ENCODE measurements at regions not wholly inside any gene's neighbourhood (a gene's known extent, or its start where the extent isn't known, plus 50 kb on each side); places are given as distances from the start of the nearest gene placed in this dataset.
A peak's percentile ranks its signal among the peaks of the same experiment; 100 is the strongest.

DNA sequence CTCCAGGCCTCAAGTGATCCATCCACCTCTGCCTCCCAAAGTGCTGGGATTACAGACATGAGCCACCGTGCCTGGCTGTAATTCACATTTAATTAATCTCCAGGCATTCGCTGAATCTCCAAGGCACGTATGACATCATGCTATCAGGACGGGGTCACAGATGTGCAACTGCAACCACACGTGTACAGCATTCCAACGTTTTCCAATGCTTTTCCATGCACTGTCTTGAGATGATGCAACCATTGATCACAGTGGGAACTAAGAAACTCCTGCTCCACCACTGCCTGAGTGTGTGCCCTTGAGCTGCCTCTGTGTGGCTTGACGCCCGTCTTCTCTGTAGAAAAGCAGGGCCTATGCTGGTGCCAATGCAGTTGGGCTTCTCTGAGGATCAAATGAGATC, 119.8 kb upstream of the LYZL2 start:
- H3K4me3 ChIP-seq (ENCODE audit: control insufficient read depth, low read depth, low read length) = no peak overlapping the region
- peak; percentile 41 for DNase-seq (ENCODE audit: low read depth)
- TF ChIP-seq, protein P1, sequence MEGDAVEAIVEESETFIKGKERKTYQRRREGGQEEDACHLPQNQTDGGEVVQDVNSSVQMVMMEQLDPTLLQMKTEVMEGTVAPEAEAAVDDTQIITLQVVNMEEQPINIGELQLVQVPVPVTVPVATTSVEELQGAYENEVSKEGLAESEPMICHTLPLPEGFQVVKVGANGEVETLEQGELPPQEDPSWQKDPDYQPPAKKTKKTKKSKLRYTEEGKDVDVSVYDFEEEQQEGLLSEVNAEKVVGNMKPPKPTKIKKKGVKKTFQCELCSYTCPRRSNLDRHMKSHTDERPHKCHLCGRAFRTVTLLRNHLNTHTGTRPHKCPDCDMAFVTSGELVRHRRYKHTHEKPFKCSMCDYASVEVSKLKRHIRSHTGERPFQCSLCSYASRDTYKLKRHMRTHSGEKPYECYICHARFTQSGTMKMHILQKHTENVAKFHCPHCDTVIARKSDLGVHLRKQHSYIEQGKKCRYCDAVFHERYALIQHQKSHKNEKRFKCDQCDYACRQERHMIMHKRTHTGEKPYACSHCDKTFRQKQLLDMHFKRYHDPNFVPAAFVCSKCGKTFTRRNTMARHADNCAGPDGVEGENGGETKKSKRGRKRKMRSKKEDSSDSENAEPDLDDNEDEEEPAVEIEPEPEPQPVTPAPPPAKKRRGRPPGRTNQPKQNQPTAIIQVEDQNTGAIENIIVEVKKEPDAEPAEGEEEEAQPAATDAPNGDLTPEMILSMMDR (conservative IDR thresholded peaks at IDR 0.05; ENCODE audit: control insufficient read depth, insufficient read depth, low read depth, low read length) = no peak

DNA sequence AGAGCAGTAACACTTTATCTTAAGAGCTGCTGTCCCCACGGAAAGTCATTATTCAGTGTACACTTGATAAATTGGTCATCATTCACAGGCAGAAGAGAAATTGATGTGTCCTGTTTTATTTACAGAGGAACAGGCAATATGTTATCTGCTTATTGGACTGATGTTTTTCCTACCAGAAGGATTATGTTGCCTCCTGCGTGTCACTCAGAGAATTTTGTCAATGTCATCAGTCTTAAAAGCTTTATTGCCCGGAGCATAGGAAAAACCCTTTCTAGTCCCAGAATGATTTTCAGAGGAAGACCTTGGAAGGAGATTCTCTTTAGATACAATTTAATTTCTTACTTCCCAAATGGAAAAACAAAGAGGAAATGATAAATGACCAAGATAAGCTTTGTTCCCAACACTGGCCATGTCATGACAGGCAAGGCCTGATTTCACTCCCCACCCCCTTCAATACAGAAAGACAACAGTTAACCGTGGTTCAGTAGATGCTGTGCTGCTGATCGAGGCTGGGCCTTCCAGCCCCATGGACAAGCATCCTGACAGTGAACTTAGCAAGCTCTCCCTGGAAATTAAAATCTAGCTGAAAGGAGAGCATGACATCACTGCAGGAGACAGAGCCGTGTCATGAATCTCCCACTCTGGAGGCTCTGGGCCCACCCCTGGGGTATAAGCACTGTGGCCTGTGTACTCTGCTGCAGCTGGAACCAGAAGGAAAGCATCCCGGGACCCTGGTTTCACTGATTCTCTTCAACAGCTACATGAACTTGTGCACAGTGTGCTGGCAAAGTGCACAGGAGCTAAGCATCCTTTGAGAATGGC, 118.8 kb upstream of the LYZL2 start:
- no peak overlapping the region for H3K4me3 ChIP-seq (ENCODE audit: control insufficient read depth, low read depth, low read length)
- DNase-seq (ENCODE audit: low read depth) = no peak
- TF ChIP-seq, protein P1 (conservative IDR thresholded peaks at IDR 0.05; ENCODE audit: control insufficient read depth, insufficient read depth, low read depth, low read length) = no peak

DNA sequence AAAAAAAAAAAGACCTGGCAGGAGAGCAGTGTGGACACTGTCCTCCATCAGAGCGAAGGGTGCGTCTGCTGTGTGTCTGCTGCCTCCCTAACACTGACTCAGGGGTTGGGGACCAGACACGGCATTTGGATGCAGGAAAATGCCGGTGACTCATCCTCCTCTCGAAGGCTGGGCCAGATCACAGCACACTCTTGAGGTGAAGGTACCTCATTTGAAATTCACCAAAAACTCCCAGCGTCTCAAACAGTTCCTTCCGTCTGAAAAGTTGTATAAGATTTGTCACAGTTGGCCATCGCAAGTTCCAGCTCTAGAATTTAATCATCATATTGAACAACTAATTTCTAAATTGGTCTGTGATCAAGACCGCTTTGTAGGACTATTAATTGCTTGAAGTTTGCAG, 118.1 kb upstream of the LYZL2 start:
- no peak overlapping the region for H3K4me3 ChIP-seq (ENCODE audit: control insufficient read depth, low read depth, low read length)
- DNase-seq (ENCODE audit: low read depth) = peak; percentile 66
- TF ChIP-seq, protein P1 (conservative IDR thresholded peaks at IDR 0.05; ENCODE audit: control insufficient read depth, insufficient read depth, low read depth, low read length) = no peak

DNA sequence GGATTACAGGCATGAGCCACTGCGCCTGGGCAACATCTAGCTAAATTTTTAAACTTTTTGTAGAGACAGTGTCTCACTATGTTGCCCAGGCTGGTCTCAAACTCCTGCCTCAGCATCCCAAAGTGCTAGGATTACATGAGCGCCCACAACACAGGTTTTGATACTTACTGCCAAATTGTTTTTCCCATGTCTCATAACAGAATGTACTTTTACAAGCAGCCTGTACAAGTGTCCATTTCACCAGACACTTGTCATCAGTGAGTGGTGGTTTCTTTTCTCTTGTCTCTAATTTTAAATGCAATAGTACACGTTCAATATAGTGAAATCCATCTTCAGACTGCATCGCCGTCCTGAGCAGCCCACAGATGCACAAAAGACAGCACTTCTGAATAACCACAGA, 116.4 kb upstream of the LYZL2 start:
- TF ChIP-seq, protein P1 (conservative IDR thresholded peaks at IDR 0.05; ENCODE audit: control insufficient read depth, insufficient read depth, low read depth, low read length) = no peak
- no peak overlapping the region for H3K4me3 ChIP-seq (ENCODE audit: control insufficient read depth, low read depth, low read length)
- no peak for DNase-seq (ENCODE audit: low read depth)

DNA sequence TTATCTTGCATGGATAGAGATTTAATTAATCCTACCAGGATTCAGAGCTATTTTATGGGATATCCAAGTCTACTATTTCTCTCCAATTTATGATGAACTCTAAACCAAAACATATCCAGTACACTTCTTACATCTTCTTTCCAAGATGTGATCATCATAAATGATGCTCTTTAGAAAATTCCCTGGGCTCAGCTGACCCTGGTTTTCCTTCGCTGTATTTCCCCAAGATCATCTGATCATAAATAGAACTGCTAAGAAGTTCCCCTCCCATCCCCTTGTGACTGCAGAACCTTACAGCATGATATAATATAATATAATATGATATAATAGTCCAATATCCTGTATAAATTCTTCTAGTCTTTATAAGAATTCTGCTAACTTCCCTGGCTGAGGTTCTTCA, 114.6 kb upstream of the LYZL2 start:
- TF ChIP-seq, protein P1 (conservative IDR thresholded peaks at IDR 0.05; ENCODE audit: control insufficient read depth, insufficient read depth, low read depth, low read length) = no peak
- H3K4me3 ChIP-seq (ENCODE audit: control insufficient read depth, low read depth, low read length) = no peak overlapping the region
- no peak for DNase-seq (ENCODE audit: low read depth)

DNA sequence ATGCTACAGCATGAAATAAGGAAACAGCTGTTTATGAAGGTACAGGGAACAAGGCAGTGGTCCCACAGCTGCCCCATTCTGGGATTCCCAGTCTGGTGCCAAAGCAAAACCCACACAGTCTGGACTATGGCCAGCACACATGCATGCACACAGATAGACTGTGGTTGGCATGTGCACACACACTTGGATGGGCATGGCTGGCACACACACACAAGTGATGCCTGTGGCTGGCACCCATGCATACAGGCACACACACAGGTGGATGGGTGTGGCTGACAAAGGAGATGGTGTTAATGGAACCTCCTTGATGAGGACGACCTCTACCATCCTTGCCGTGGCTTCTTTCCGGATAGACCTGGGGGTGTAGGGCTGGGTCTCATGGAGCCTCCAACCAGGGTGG, 114.0 kb upstream of the LYZL2 start:
- no peak for DNase-seq (ENCODE audit: low read depth)
- no peak overlapping the region for H3K4me3 ChIP-seq (ENCODE audit: control insufficient read depth, low read depth, low read length)
- TF ChIP-seq, protein P1 (conservative IDR thresholded peaks at IDR 0.05; ENCODE audit: control insufficient read depth, insufficient read depth, low read depth, low read length) = no peak
